ENCODE measurements at regions not wholly inside any gene's neighbourhood (a gene's known extent, or its start where the extent isn't known, plus 50 kb on each side); places are given as distances from the start of the nearest gene placed in this dataset.
"Not testable (repeated sequence)": the region's sequence is repeated elsewhere in the genome, so short reads cannot be mapped to it uniquely, and the experiment has no call there.

DNA sequence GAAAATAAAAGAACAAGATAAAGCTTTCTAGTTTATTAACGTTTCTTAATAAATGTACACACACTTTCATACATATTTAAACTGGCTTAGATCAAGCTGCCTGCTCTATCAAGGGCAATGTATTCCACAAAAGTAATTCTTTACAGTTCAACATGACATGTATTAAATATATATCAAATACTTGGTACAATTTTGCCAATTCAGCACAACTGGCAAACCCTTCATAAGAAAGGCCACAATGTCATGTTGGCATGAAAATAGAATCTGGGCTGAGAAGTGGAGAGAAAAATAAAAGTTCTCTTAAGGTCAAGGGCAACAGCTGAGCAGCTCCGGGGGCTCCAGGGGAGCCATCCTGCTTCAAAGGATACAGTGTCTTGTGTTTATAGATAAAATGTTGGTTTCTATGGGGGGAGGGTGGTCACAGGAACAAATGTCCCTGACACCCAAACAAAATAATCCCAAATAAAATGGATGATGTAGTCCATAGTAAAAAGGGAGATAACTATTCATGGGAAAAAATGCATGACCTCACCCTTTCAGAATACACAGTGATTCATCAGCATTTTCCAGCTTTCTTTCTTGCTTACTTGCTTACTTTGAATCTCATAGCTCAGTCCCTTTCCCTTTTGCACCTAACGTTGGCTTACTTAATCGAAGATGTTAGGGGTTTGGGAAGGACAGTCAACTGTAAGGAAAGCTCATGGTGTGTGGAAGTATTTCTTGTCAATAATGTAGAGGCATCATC is 494.9 kb downstream of the NYAP2 start:
- no peak for DNase-seq

- DNase-seq, result no peak
Observed at GRCh38 chr2:225893151-225893550, 493.6 kb downstream of the NYAP2 start.

- no peak for DNase-seq
Observed at GRCh38 chr2:225891771-225892170, 492.3 kb downstream of the NYAP2 start.

DNA sequence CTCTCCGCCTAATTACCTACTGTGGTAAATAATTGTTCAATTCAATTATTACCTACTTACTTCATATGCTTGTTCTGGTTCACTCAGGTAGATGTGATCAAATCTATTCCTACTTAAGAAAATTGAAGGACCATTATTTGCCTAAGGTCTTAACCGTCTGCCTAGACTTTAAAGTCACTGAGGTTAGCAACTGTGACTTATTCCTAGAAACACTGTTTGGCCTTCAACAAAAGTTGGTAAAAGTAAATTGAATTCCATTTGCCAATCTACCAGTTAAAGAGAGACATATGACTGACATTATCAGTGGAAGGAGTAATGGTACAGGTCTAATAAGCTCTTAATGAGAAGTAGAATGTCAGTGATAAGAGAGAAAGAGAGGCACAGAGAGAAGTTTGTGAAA is 491.5 kb downstream of the NYAP2 start:
- no peak for DNase-seq

DNA sequence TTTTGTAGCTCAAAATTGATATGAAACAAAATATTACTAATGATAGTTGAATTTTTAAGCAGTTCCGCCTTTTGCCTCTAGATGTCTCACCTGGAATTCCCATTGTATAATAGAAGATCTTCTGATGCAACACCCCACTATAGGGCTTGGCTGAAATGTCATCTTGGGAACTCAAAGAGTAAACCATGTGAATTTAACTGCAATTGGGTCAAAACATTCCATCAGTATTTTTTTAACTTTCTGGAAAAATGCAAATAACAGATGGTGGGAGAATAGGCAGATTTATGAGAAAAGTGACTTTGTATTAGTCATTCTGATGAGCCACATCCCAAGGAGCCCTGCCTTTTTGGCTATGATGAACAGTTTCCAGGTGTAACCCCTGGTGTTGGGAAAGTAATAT is 489.9 kb downstream of the NYAP2 start:
- peak in 1 of 2 donors; percentile 3 for DNase-seq

DNA sequence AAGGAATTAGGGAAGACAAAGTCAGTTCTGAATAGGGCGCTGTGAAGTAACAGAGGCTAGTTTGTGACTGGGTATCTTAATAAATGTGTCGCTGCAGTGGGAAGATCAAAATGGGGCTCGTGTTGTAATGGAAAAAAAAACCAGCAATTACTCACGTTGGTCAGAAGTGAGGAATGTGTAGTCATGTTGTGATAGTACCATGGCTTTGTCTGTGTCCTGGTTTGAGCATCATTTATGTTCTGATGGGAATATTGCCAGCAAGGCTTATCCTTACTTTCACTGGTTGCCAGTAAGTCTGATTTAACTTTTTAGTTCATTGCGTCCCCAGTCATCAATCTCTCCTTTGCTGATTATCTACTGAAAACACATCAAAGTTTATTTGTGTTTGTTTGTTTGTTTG is 467.6 kb downstream of the NYAP2 start:
- DNase-seq, result no peak

GRCh38 chr2:225865468-225865867 is 466.0 kb downstream of the NYAP2 start:
- DNase-seq, result no peak

GRCh38 chr2:225864394-225864793 is 464.9 kb downstream of the NYAP2 start:
- DNase-seq, result no peak

GRCh38 chr2:225842939-225843338 is 443.4 kb downstream of the NYAP2 start:
- DNase-seq, result no peak

DNA sequence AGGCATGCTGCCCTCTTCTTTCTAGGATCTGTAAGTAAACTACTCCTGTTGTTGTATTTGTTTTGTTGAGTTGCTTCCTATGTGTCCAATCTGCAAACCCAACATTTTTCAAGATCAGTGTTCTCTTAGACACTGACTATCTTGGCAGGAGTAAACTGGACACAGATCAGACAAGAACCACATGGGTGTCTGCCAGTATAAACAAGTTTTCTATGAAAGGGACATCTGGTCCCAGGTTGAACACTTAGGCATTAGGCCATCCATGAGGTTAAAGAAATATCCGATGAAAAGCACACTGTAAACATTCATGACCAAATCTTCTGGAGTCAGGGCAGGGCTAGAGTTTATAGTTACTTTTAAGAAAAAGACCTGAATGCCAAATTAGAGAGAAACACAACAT is 441.8 kb downstream of the NYAP2 start:
- no peak for DNase-seq

DNA sequence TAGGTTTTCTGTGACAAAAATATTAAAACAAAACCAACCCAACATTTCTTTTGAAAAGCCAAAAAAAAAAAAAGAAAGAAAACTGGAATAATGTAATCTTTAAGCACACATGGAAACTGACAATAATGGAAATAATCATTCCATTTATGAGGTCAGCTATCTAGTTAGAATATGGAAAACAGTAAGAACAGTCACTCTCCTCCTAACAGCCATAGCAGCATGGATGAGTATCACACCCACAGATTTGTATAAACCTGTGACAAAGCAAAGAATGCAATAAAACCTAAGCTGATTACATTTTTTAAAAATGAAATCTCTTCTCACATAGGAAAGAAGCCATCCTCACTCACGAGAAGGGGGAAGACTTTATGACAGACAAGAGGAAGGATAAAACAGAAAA is 437.8 kb downstream of the NYAP2 start:
- DNase-seq, result no peak

- DNase-seq, result no peak
Observed at GRCh38 chr2:225824748-225825449, 425.4 kb downstream of the NYAP2 start.

GRCh38 chr2:225821351-225821750 is 421.8 kb downstream of the NYAP2 start:
- no peak for DNase-seq

DNA sequence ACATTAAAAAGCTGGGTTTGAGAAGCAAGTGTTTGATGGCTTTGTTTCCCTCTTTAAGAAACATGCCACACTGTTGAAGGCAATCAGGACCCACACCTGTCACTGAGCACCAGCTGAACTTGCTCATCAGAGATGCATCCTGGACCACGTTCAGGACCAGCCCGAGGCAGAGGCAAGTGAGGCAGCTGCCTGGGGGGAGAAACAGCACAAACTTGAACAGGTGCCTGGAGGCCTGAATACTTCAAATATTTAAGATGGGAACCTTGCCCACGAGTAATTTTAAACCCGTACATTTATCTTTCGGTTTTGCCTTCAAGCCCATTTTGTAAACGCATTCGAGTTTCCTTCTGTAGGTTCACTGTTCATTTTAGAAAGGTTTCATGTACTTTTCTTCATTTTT is 421.3 kb downstream of the NYAP2 start:
- DNase-seq, result no peak

- no peak for DNase-seq
Observed at GRCh38 chr2:225814554-225814953, 415.0 kb downstream of the NYAP2 start.

DNA sequence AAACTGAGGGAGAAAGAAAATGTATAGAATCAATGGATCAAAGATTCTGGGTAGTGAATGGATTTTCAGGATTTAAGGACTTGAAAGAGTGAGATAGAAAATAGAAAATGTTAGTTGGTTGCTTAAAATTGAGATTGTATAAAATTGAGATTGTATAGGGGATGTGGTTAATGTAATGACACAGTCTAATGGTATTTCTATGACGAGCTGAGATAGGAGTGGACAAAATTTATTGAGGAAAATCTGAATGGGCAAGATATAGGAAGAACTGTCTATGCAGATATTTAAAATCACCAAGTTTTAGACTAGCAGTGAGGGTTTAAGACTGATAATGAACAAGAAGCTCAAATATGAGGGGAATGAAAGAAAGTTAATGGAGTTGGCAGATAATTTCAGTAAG is 406.6 kb downstream of the NYAP2 start:
- DNase-seq, result no peak

DNA sequence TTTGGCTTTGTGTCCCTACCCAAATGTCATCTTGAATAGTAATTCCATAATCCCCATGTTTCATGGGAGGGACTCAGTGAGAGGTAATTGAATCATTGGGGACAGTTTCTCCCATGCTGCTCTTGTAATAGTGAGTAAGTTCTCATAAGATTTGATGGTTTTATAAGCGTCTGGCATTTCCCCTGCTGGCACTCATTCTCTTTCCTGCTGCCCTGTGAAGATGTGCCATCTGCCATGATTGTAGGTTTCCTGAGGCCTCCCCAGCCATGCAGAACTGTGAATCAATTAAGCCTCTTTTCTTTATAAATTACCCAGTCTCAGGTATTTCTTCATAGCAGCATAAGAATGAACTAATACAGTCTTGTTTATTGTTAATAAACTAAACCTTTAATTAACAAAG is 402.6 kb downstream of the NYAP2 start:
- not testable (repeated sequence) for DNase-seq

DNA sequence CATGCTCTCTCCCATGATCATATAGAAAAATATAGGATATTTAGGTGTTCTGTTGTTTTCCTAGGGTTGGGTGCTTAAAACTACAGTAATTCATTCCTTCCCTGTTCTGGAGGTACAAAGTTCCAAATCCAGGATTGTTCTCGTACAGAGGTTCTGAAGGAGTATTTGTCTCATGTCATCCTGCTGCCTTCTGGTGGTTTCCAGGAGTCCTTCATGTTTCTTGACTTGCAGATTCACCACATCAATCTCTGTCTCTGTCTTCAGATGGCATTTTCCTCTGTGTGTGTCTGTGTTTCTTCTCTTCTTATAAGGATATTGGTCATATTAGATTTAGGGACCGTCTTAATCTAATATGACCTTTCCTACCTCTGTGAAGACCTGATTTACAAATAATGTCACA is 397.9 kb downstream of the NYAP2 start:
- DNase-seq, result no peak

GRCh38 chr2:225794652-225795400 is 395.3 kb downstream of the NYAP2 start:
- DNase-seq, result no peak

GRCh38 chr2:225793736-225794550 is 394.4 kb downstream of the NYAP2 start:
- DNase-seq, result no peak

GRCh38 chr2:225788571-225789094 is 389.1 kb downstream of the NYAP2 start:
- no peak for DNase-seq

- DNase-seq, result no peak
Observed at GRCh38 chr2:225787497-225787896, 388.0 kb downstream of the NYAP2 start.

DNA sequence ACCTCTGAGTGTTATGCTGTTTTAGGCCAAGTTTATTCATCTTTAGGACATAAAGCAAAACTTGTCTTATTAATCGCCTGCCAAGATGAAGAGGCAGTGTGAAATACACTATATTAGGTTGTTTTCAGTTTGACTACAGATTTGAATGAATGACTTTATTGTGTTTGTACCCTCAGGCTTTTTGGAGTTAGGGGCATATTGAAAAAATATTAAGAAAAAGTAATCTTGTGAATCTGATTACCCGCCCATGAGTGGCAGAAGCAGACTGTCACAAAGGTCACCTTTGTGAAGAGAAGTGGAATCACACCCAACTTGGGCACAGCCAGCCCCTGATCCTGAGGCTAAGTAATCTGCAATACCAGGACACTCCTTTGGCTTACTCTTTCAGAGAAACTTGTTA is 382.5 kb downstream of the NYAP2 start:
- no peak for DNase-seq
